HG03520 (cell line): ENCODE measurements at regions not wholly inside any gene's neighbourhood (a gene's known extent, or its start where the extent isn't known, plus 50 kb on each side); places are given as distances from the start of the nearest gene placed in this dataset.
"Not testable (repeated sequence)": the region's sequence is repeated elsewhere in the genome, so short reads cannot be mapped to it uniquely, and the experiment has no call there.

ENCODE experiments used
- ATAC-seq: cut with Tn5 transposase; IDR thresholded peaks from one replicate; pipeline ENCODE4 v1.9.1; 2021; ENCODE audit warnings: mild to moderate bottlenecking, moderate library complexity; ENCODE audit not compliant: unreplicated experiment

- ATAC-seq: no peak
These were observed 1303.7 kb upstream of the IGFBP7 start for GRCh38 chr4:58413849-58414248.

GRCh38 chr4:58411904-58412303 lies 1301.7 kb upstream of the IGFBP7 start:
- no peak for ATAC-seq

- no peak for ATAC-seq
These were observed 1296.6 kb upstream of the IGFBP7 start for GRCh38 chr4:58406762-58407161.

- no peak for ATAC-seq
These were observed 1258.0 kb upstream of the IGFBP7 start for GRCh38 chr4:58368221-58368620.

- ATAC-seq: no peak
These were observed 1250.4 kb upstream of the IGFBP7 start for GRCh38 chr4:58360354-58361133.

- ATAC-seq: no peak
These were observed 1249.4 kb upstream of the IGFBP7 start for GRCh38 chr4:58359590-58359989.

GRCh38 chr4:58357947-58358346 lies 1247.8 kb upstream of the IGFBP7 start:
- no peak for ATAC-seq

- ATAC-seq: no peak
These were observed 1214.9 kb upstream of the IGFBP7 start for GRCh38 chr4:58325070-58325469.

- no peak for ATAC-seq
These were observed 1203.3 kb upstream of the IGFBP7 start for GRCh38 chr4:58313444-58313843.

GRCh38 chr4:58303456-58303855 lies 1193.3 kb upstream of the IGFBP7 start:
- ATAC-seq: no peak

- no peak for ATAC-seq
These were observed 1191.3 kb upstream of the IGFBP7 start for GRCh38 chr4:58301376-58301999.

GRCh38 chr4:58286335-58286734 lies 1176.2 kb upstream of the IGFBP7 start:
- ATAC-seq: no peak

GRCh38 chr4:58280928-58281327 lies 1170.7 kb upstream of the IGFBP7 start:
- not testable (repeated sequence) for ATAC-seq

GRCh38 chr4:58275856-58276255 lies 1165.7 kb upstream of the IGFBP7 start:
- no peak for ATAC-seq

- ATAC-seq: no peak
These were observed 1164.4 kb upstream of the IGFBP7 start for GRCh38 chr4:58274553-58274952.

GRCh38 chr4:58272311-58272710 lies 1162.1 kb upstream of the IGFBP7 start:
- ATAC-seq: no peak

GRCh38 chr4:58265734-58266133 lies 1155.5 kb upstream of the IGFBP7 start:
- ATAC-seq: no peak

GRCh38 chr4:58261526-58261925 lies 1151.3 kb upstream of the IGFBP7 start:
- ATAC-seq: no peak

- ATAC-seq: no peak
These were observed 1144.1 kb upstream of the IGFBP7 start for GRCh38 chr4:58254291-58254690.

- no peak for ATAC-seq
These were observed 1142.5 kb upstream of the IGFBP7 start for GRCh38 chr4:58252656-58253055.

GRCh38 chr4:58247792-58248191 lies 1137.6 kb upstream of the IGFBP7 start:
- ATAC-seq: no peak

GRCh38 chr4:58225460-58225859 lies 1115.3 kb upstream of the IGFBP7 start:
- no peak for ATAC-seq

- no peak for ATAC-seq
These were observed 1109.0 kb upstream of the IGFBP7 start for GRCh38 chr4:58219179-58219578.
